ENCODE measurements at regions not wholly inside any gene's neighbourhood (a gene's known extent, or its start where the extent isn't known, plus 50 kb on each side); places are given as distances from the start of the nearest gene placed in this dataset.
"Not testable (repeated sequence)": the region's sequence is repeated elsewhere in the genome, so short reads cannot be mapped to it uniquely, and the experiment has no call there.

- not testable (repeated sequence) for DNase-seq (ENCODE audit: low spot score)
These were observed 111.4 kb upstream of the METTL9 start for GRCh38 chr16:21487956-21488355.

- not testable (repeated sequence) for DNase-seq (ENCODE audit: low spot score)
These were observed 100.3 kb upstream of the METTL9 start for GRCh38 chr16:21499046-21499445.

- DNase-seq (ENCODE audit: low spot score): peak; percentile 75
These were observed 98.0 kb upstream of the METTL9 start for GRCh38 chr16:21501223-21501868.

GRCh38 chr16:21501869-21502667 is 97.3 kb upstream of the METTL9 start:
- peak; percentile 92 for DNase-seq (ENCODE audit: low spot score)

- DNase-seq (ENCODE audit: low spot score): peak; percentile 12
These were observed 95.8 kb upstream of the METTL9 start for GRCh38 chr16:21503574-21503920.

- DNase-seq (ENCODE audit: low spot score): not testable (repeated sequence)
These were observed 95.2 kb upstream of the METTL9 start for GRCh38 chr16:21503941-21504832.

GRCh38 chr16:21505751-21506520 is 93.4 kb upstream of the METTL9 start:
- not testable (repeated sequence) for DNase-seq (ENCODE audit: low spot score)

- DNase-seq (ENCODE audit: low spot score): peak; percentile 36
These were observed 92.4 kb upstream of the METTL9 start for GRCh38 chr16:21506857-21507456.

GRCh38 chr16:21507631-21508305 is 91.6 kb upstream of the METTL9 start:
- peak; percentile 33 for DNase-seq (ENCODE audit: low spot score)

- DNase-seq (ENCODE audit: low spot score): peak; percentile 96
These were observed 90.5 kb upstream of the METTL9 start for GRCh38 chr16:21508661-21509436.

GRCh38 chr16:21509437-21510086 is 89.8 kb upstream of the METTL9 start:
- peak; percentile 58 for DNase-seq (ENCODE audit: low spot score)

GRCh38 chr16:21510869-21511255 is 88.5 kb upstream of the METTL9 start:
- DNase-seq (ENCODE audit: low spot score): not testable (repeated sequence)

GRCh38 chr16:21511315-21512210 is 87.8 kb upstream of the METTL9 start:
- peak; percentile 77 for DNase-seq (ENCODE audit: low spot score)

GRCh38 chr16:21512280-21513192 is 86.8 kb upstream of the METTL9 start:
- peak; percentile 47 for DNase-seq (ENCODE audit: low spot score)

- peak; percentile 14 for DNase-seq (ENCODE audit: low spot score)
These were observed 86.0 kb upstream of the METTL9 start for GRCh38 chr16:21513337-21513741.

- DNase-seq (ENCODE audit: low spot score): peak; percentile 74
These were observed 85.4 kb upstream of the METTL9 start for GRCh38 chr16:21513812-21514473.

- DNase-seq (ENCODE audit: low spot score): not testable (repeated sequence)
These were observed 84.9 kb upstream of the METTL9 start for GRCh38 chr16:21514474-21514840.

Measured in hematopoietic multipotent progenitor cell treated with erythropoietin and hydrocortisone succinate and interleukin-3 and kit ligand, for 15 days (in vitro differentiated cells).